Astrocyte (in vitro differentiated cells and primary cell): ENCODE measurements at regions not wholly inside any gene's neighbourhood (a gene's known extent, or its start where the extent isn't known, plus 50 kb on each side); places are given as distances from the start of the nearest gene placed in this dataset.

Experiments used
- CTCF ChIP-seq: IDR thresholded peaks from 2 replicates; pipeline ENCODE4 v1.5.1; 2011; ENCODE audit warnings: low read depth, mild to moderate bottlenecking, inconsistent platforms, low read length, moderate library complexity; ENCODE audit not compliant: insufficient read depth
- EZH2 ChIP-seq: IDR thresholded peaks from 2 replicates; pipeline ENCODE4 v1.6.1; 2012; ENCODE audit warnings: mild to moderate bottlenecking, low read length, inconsistent platforms; ENCODE audit not compliant: insufficient read depth

- TF ChIP-seq CTCF (no peak), EZH2 (no peak)
Measured at GRCh38 chr3:1955750-1956149, 142.9 kb upstream of the CNTN4 start.
